Panc1 (cell line): ENCODE measurements at regions not wholly inside any gene's neighbourhood (a gene's known extent, or its start where the extent isn't known, plus 50 kb on each side); places are given as distances from the start of the nearest gene placed in this dataset.

Experiments used
- CTCF ChIP-seq: fragments of 450-650 bp; IDR thresholded peaks from 2 replicates; pipeline ENCODE4 v1.5.1; 2017; ENCODE audit warnings: mild to moderate bottlenecking
- POLR2AphosphoS5 ChIP-seq: IDR thresholded peaks from 2 replicates; pipeline ENCODE4 v1.6.1; 2012; ENCODE audit warnings: mild to moderate bottlenecking, low read depth, low read length, moderate library complexity
- TCF7L2 ChIP-seq: IDR thresholded peaks from 2 replicates; pipeline ENCODE4 v1.6.1; 2011; ENCODE audit warnings: mild to moderate bottlenecking, low read depth, low read length, inconsistent platforms
- TF ChIP-seq, protein P1 (sequence below), 2 experiments: IDR thresholded peaks; 2 replicates each; pipeline ENCODE4 v1.6.1; 2011 to 2012; ENCODE audit warnings: low read depth in 2 of 2, control low read depth in 1 of 2, low read length in 1 of 2, mild to moderate bottlenecking in 1 of 2, moderate library complexity in 1 of 2; ENCODE audit not compliant: insufficient read depth in 1 of 2

- no peak for TF ChIP-seq CTCF
- no peak for TF ChIP-seq TCF7L2
- TF ChIP-seq, protein P1, sequence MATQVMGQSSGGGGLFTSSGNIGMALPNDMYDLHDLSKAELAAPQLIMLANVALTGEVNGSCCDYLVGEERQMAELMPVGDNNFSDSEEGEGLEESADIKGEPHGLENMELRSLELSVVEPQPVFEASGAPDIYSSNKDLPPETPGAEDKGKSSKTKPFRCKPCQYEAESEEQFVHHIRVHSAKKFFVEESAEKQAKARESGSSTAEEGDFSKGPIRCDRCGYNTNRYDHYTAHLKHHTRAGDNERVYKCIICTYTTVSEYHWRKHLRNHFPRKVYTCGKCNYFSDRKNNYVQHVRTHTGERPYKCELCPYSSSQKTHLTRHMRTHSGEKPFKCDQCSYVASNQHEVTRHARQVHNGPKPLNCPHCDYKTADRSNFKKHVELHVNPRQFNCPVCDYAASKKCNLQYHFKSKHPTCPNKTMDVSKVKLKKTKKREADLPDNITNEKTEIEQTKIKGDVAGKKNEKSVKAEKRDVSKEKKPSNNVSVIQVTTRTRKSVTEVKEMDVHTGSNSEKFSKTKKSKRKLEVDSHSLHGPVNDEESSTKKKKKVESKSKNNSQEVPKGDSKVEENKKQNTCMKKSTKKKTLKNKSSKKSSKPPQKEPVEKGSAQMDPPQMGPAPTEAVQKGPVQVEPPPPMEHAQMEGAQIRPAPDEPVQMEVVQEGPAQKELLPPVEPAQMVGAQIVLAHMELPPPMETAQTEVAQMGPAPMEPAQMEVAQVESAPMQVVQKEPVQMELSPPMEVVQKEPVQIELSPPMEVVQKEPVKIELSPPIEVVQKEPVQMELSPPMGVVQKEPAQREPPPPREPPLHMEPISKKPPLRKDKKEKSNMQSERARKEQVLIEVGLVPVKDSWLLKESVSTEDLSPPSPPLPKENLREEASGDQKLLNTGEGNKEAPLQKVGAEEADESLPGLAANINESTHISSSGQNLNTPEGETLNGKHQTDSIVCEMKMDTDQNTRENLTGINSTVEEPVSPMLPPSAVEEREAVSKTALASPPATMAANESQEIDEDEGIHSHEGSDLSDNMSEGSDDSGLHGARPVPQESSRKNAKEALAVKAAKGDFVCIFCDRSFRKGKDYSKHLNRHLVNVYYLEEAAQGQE (IDR thresholded peaks at IDR 0.05; ENCODE audit: insufficient read depth in 1 of 2, low read depth in 2 of 2, low read length in 1 of 2), result no peak
- TF ChIP-seq POLR2AphosphoS5, result no peak
These were observed 203.8 kb downstream of the RDH14 start for GRCh38 chr2:18356676-18357075.
